Thoracic aorta (tissue), 2 donors: ENCODE measurements at regions not wholly inside any gene's neighbourhood (a gene's known extent, or its start where the extent isn't known, plus 50 kb on each side); places are given as distances from the start of the nearest gene placed in this dataset.

ENCODE experiments used
- ATAC-seq: fragments of 150-250 bp; one replicate; pipeline ENCODE4 v1.8.0; 2017; ENCODE audit warnings: low read depth; ENCODE audit not compliant: insufficient number of reproducible peaks, low FRiP score
- DNase-seq: peaks from one replicate; pipeline ENCODE4 v3.0.0-alpha.2; 2020; ENCODE audit warnings: low spot score
- H3K27ac ChIP-seq, 2 donors: fragments of 200-600 bp; sonication (generic); 1 replicate in 1 of 2; 2 replicates in 1 of 2; pipeline ENCODE4 v1.5.1; 2016; ENCODE audit warnings: mild to moderate bottlenecking in 2 of 2, moderate library complexity in 2 of 2
- H3K27me3 ChIP-seq: fragments of 200-600 bp; sonication (generic); replicated peaks from 2 replicates; pipeline ENCODE4 v1.6.0; 2016; ENCODE audit warnings: mild to moderate bottlenecking; ENCODE audit not compliant: insufficient read depth
- H3K36me3 ChIP-seq: fragments of 200-600 bp; sonication (generic); one replicate; pipeline ENCODE4 v1.5.1; 2016
- H3K4me1 ChIP-seq, 2 donors: fragments of 200-600 bp; sonication (generic); 1 replicate in 1 of 2; 2 replicates in 1 of 2; pipeline versions ENCODE4 v1.5.1 to v1.6.0; 2016; ENCODE audit warnings: low read depth in 2 of 2, mild to moderate bottlenecking in 1 of 2; ENCODE audit not compliant: control insufficient read depth in 1 of 2
- H3K4me3 ChIP-seq: fragments of 200-600 bp; sonication (generic); 2 replicates; pipeline ENCODE4 v1.5.1; 2016; ENCODE audit warnings: mild to moderate bottlenecking
- H3K9me3 ChIP-seq: fragments of 200-600 bp; sonication (generic); 2 replicates; pipeline ENCODE4 v1.5.1; 2016
- CTCF ChIP-seq: fragments of 200-600 bp; sonication (generic); IDR thresholded peaks from one replicate; pipeline ENCODE4 v1.5.1; 2019; ENCODE audit warnings: antibody characterized with exemption

- DNase-seq = no peak
- Histone ChIP-seq H3K4me1 (peaks cover 16 to 24% of the 10 kb centered on the region in 2 donors), H3K4me3 (no peak overlapping the region), H3K27ac (no peak overlapping the region), H3K9me3 (no peaks in the 10 kb centered on the region), H3K27me3 (no peaks in the 10 kb centered on the region), H3K36me3 (no peaks in the 10 kb centered on the region)
- TF ChIP-seq CTCF = no peak
- ATAC-seq = no peak
Measured at GRCh38 chr3:193870376-193871219, 265.4 kb upstream of the HES1 start.

- no peaks in the 10 kb centered on the region for H3K36me3 ChIP-seq
- H3K9me3 ChIP-seq = no peaks in the 10 kb centered on the region
- ATAC-seq (no peak), DNase-seq (no peak)
- no peak for TF ChIP-seq CTCF
- H3K27ac ChIP-seq = no peak overlapping the region
- H3K27me3 ChIP-seq = no peaks in the 10 kb centered on the region
- peaks cover 11 to 18% of the 10 kb centered on the region in 2 donors for H3K4me1 ChIP-seq
- H3K4me3 ChIP-seq = no peak overlapping the region
Measured at GRCh38 chr3:193871220-193871485, 264.8 kb upstream of the HES1 start.

- Histone ChIP-seq H3K36me3 (no peaks in the 10 kb centered on the region), H3K9me3 (no peaks in the 10 kb centered on the region), H3K4me3 (no peak overlapping the region), H3K27me3 (no peaks in the 10 kb centered on the region), H3K27ac (no peak overlapping the region), H3K4me1 (peaks cover 3 to 8% of the 10 kb centered on the region in 2 donors)
- no peak for ATAC-seq
- no peak for TF ChIP-seq CTCF
- no peak for DNase-seq
Measured at GRCh38 chr3:193872265-193872753, 263.6 kb upstream of the HES1 start.

- no peaks in the 10 kb centered on the region for H3K27me3 ChIP-seq
- no peaks in the 10 kb centered on the region for H3K9me3 ChIP-seq
- no peak overlapping the region for H3K4me3 ChIP-seq
- ATAC-seq (no peak), DNase-seq (no peak)
- no peak overlapping the region for H3K27ac ChIP-seq
- peaks cover 3 to 8% of the 10 kb centered on the region in 2 donors for H3K4me1 ChIP-seq
- no peak for TF ChIP-seq CTCF
- no peaks in the 10 kb centered on the region for H3K36me3 ChIP-seq
Measured at GRCh38 chr3:193873426-193874201, 262.3 kb upstream of the HES1 start.

- no peak for TF ChIP-seq CTCF
- ATAC-seq (no peak), DNase-seq (no peak)
- no peak overlapping the region for H3K4me3 ChIP-seq
- H3K27me3 ChIP-seq = no peaks in the 10 kb centered on the region
- H3K9me3 ChIP-seq = no peaks in the 10 kb centered on the region
- no peaks in the 10 kb centered on the region for H3K36me3 ChIP-seq
- H3K4me1 ChIP-seq = peaks cover 3 to 6% of the 10 kb centered on the region in 2 donors
- H3K27ac ChIP-seq = no peak overlapping the region
Measured at GRCh38 chr3:193874512-193874911, 261.4 kb upstream of the HES1 start.
